ENCODE measurements at regions not wholly inside any gene's neighbourhood (a gene's known extent, or its start where the extent isn't known, plus 50 kb on each side); places are given as distances from the start of the nearest gene placed in this dataset.
"Not testable (repeated sequence)": the region's sequence is repeated elsewhere in the genome, so short reads cannot be mapped to it uniquely, and the experiment has no call there.

- DNase-seq, result not testable (repeated sequence)
Observed at GRCh38 chr22:23460517-23461031, 119.5 kb downstream of the IGLL1 start.

- not testable (repeated sequence) for DNase-seq
Observed at GRCh38 chr22:23459645-23460516, 120.2 kb downstream of the IGLL1 start.

- no peak for DNase-seq
Observed at GRCh38 chr22:23458663-23459541, 121.2 kb downstream of the IGLL1 start.

- no peak for DNase-seq
Observed at GRCh38 chr22:23457380-23457985, 122.6 kb downstream of the IGLL1 start.

DNA sequence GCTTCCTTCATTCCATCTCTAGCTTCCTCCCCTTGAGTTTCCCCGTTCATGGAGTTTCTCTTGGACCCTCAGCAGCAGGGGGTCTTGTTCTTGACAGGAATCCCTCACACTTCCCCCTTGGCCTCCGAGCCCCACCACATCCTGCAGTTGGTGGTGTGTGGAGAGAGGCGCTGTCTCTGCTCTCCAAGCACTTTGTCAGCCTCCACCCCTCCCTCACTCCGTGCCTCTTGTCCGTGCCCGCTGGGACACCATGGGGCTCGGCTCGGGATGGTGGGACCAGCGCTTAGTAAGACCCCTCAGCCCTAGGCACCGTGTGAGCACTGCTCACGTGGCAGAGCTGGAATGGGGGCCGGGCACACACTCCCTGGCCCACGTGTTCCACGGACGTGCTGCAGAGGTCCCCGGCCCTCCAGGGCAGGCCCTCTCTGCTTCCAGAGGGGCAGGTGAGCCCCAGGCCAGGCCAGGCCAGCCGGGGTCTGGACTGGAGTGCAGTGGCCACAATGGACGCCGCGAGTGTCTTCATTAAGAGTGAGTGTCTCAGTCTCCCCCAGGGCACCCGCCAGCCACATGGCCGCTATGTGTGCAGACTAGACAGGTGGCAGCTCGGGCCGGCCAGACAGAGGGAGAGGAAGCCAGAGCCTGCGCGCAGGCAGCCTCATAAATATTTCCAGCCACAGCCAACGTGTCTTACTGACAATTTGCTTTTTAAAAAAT, 123.3 kb downstream of the IGLL1 start:
- not testable (repeated sequence) for DNase-seq

DNA sequence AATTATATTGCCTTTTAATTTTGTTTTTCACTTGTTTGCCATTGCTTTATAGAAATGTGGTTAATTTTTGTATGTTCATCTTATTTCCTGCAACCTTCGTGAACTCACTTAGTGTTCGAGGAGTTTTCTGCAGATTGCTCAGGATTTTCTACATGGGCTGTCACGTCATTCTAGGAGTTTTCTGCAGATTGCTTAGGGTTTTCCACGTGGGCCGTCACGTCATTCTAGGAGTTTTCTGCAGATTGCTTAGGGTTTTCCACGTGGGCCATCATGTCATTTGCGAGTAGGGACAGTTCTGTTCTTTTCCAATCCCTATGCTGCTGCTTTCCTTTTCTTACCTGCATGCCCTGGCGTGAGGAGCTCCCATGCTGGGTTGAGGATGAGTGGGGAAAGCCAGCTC, 125.7 kb downstream of the IGLL1 start:
- not testable (repeated sequence) for DNase-seq

DNA sequence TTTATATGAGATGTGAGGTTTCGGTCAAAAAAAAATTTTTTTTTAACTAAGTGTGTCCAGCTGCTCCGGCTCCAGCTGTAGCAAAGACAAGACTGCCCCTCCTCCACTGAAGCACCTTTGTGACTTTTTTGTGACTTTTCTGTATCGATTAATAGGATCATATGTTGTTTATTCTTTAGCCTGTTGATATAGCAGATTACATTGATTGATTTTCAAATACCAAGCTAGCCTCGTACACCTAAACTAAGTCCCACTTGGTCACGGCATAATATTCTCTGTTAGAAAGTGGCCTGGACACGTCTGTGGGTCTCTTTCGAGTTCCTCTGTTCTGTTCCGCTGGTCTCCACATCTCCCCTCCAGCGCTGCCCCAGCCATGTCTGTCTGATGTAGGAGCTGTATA, 126.8 kb downstream of the IGLL1 start:
- DNase-seq, result no peak

DNA sequence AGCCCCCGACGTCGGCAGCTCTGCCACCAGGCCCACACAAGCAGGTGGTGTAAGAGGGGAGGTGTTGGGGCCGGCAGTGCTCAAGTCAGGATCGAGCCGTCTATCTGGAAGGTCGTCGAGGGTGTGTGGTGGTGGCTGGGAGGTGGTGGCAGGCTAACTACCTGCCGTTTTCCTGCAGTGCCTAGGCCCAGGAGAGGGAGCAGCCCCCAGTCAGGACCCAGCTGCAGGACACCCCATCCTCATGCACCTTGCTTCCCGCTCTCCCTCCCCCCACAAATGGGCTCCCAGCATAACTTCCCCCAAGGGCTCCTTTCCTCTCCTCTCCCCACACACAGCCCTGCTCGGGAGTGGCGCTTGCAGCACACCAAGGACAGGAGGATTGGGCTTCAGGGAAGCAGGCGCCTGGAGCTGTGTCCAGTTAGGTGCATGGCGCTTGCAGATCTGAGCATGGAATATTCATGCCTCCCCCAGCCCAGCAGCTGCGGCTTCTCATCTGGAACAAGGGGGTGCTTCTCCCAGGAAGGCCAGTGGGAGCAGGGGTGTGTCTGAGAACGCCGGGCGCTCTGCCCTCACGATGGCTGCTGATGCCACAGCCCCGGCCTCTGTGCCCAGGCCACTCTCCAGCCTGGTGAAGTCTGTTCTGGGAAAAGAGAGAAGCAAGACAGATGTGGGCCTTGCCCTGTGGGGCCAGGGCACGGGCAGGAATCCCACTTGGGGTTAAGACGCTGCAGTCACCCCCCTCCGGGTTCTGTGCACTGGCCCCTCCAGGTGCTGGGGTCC, 127.7 kb downstream of the IGLL1 start:
- no peak for DNase-seq

DNA sequence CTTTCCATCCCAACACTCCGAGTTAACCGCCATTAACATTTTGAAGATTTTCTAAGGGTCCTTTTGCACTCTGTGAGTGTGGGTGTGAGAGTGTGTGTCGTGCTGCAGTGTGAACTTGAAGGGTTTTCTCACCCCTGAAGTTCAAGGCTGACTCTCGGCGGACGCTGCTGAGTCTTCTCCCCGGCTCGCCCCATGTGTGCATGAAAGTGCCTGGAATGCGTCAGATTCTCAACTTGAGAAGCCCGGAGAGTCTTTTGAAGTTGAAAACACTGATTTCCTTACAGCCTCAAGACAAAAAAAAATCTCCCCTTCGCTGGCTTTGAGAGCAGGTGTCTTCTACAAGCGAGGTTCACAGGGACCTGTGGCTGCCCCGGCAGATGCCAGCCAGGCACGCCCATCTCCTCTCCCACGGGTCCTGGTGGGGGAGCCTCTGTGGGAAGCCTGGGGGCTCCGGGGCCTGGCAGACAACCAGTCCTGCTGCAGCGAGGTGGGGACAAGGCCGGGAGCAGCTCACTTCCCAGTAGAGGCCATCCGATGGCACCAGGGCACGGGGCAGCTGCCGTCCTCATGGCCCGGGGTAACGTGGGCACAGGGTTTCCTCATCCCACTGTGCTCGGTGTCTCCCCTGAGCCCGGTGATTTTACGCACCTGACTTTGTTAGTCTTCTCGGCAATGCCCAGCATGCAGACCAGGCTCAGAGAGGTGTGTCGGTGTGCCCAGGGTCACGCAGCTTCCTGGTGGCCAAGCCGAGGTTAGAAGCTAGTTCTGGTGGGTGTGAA, 128.4 kb downstream of the IGLL1 start:
- not testable (repeated sequence) for DNase-seq

GRCh38 chr22:23450821-23451220, 129.3 kb downstream of the IGLL1 start:
- DNase-seq, result not testable (repeated sequence)

GRCh38 chr22:23450434-23450795, 129.7 kb downstream of the IGLL1 start:
- DNase-seq, result no peak

DNA sequence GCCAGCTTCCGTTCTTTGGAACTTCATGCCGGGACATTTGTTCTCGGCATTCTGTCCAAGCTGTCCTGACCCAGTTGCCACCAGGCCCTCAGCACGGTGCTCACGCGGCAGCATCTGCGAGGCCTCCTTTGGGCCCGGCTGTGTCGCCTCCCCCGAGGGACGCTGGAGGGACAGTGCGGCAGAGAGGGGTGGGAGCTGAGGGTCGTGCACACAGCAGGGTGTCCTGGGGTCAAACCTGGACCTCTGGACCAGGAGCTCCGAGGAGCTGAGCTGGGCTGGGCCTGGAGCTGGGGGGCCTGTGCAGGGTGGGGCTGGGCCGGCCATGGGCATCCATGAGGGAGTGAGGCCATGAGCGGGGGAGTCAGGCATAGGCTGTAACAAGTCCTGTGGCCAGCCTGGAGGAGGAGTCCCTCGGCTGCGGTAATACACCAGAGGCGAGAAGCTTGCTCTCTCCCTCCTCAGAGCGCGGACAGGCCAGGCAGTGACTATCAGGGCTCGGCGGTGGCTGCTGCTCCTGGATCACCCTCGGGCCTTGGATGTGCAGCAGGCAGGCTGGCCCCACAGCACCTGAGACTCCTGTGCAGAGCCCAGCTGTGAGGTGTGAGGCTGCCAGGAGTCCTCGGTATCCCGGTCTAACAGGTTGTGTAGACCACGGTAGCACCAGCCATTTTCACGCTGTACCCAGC, 130.2 kb downstream of the IGLL1 start:
- DNase-seq, result not testable (repeated sequence)

GRCh38 chr22:23448499-23449288, 131.4 kb downstream of the IGLL1 start:
- not testable (repeated sequence) for DNase-seq

- DNase-seq, result no peak
Observed at GRCh38 chr22:23446796-23447350, 133.2 kb downstream of the IGLL1 start.

DNA sequence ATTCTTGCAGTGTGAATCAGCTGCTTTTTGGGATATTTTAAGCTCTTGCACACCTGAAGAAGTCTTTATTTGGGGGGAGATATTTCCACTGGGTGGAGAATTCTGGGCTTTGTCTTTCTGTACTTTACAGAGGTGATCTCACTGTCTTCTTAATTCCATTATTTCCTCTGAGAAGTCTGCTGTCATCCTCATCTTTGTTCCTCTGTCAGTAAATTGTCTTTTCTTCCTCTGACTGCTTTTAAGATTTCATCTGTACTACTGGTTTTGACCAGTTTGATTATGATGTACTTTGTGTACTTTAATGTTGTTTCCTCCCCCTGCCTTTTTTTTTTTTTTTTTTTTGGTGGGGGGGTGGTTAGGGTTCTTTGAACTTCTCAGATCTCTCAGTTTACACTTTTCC, 133.9 kb downstream of the IGLL1 start:
- not testable (repeated sequence) for DNase-seq

- DNase-seq, result not testable (repeated sequence)
Observed at GRCh38 chr22:23443905-23444304, 136.2 kb downstream of the IGLL1 start.

DNA sequence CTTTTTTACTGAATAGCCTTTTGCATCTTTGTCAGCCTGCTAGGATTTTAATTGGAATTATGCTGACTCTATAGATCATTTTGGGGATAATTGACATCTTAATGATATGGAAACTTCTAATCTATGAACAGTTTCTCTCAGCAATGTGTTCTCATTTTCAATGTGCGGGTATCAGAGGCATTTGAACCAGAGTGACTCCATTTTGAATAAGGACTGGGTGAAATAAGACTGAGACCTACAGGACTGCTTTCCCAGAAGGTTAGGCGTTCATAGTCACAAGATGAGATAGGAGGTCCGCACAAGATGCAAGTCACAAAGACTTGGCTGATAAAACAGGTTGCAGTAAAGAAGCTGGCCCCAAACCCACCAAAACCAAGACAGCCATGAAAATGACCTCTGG, 140.5 kb downstream of the IGLL1 start:
- not testable (repeated sequence) for DNase-seq

GRCh38 chr22:23438216-23438615, 141.9 kb downstream of the IGLL1 start:
- DNase-seq, result no peak

- DNase-seq, result no peak
Observed at GRCh38 chr22:23437779-23438178, 142.3 kb downstream of the IGLL1 start.
